Liver (tissue), 8 donors: ENCODE measurements at regions not wholly inside any gene's neighbourhood (a gene's known extent, or its start where the extent isn't known, plus 50 kb on each side); places are given as distances from the start of the nearest gene placed in this dataset.

ENCODE experiments used
- DNase-seq: peaks from one replicate; pipeline ENCODE4 v3.0.0-alpha.2; 2017; ENCODE audit warnings: low spot score
- H3K27ac ChIP-seq, 2 donors: one replicate each; pipeline ENCODE4 v1.7.0; 2013; ENCODE audit warnings: inconsistent platforms in 2 of 2, low read length in 2 of 2, control low read depth in 1 of 2, low read depth in 1 of 2, mild to moderate bottlenecking in 1 of 2
- H3K27me3 ChIP-seq, 4 donors: one replicate each; pipeline versions ENCODE4 v1.6.1 to v1.7.0; 2013; ENCODE audit warnings: low read length in 3 of 4, inconsistent platforms in 1 of 4, mild to moderate bottlenecking in 1 of 4, moderate library complexity in 1 of 4; ENCODE audit not compliant: control insufficient read depth in 4 of 4, insufficient read depth in 4 of 4
- H3K36me3 ChIP-seq, 4 donors: one replicate each; pipeline versions ENCODE4 v1.6.1 to v1.7.0; 2013; ENCODE audit warnings: low read length in 3 of 4, mild to moderate bottlenecking in 3 of 4, low read depth in 1 of 4, moderate library complexity in 1 of 4; ENCODE audit not compliant: control insufficient read depth in 4 of 4, insufficient read depth in 3 of 4
- H3K4me1 ChIP-seq, 4 donors: one replicate each; pipeline versions ENCODE4 v1.6.1 to v1.7.0; 2013; ENCODE audit warnings: low read length in 3 of 4, mild to moderate bottlenecking in 3 of 4, moderate library complexity in 1 of 4; ENCODE audit not compliant: control insufficient read depth in 4 of 4, insufficient read depth in 4 of 4
- H3K4me3 ChIP-seq, 3 donors: one replicate each; pipeline versions ENCODE4 v1.6.1 to v1.7.0; 2013; ENCODE audit warnings: low read length in 3 of 3, control low read depth in 1 of 3, low read depth in 1 of 3, mild to moderate bottlenecking in 1 of 3
- H3K9ac ChIP-seq, 2 donors: one replicate each; pipeline ENCODE4 v1.7.0; 2013; ENCODE audit warnings: low read length in 2 of 2, mild to moderate bottlenecking in 2 of 2, moderate library complexity in 2 of 2, control low read depth in 1 of 2, low read depth in 1 of 2
- H3K9me3 ChIP-seq, 4 donors: one replicate each; pipeline versions ENCODE4 v1.6.1 to v1.7.0; 2013; ENCODE audit warnings: low read length in 3 of 4; ENCODE audit not compliant: control insufficient read depth in 4 of 4
- ATF3 ChIP-seq: IDR thresholded peaks from 2 replicates; pipeline ENCODE4 v1.6.1; 2016; ENCODE audit warnings: antibody characterized with exemption
- CTCF ChIP-seq: fragments of 150-350 bp; IDR thresholded peaks from 2 replicates; pipeline ENCODE4 v1.5.1; 2017; ENCODE audit warnings: improper control_type of control experiment, low read depth, low read length; ENCODE audit not compliant: missing input control
- EGR1 ChIP-seq, 2 donors: IDR thresholded peaks; 2 replicates each; pipeline ENCODE4 v1.6.1; 2016 to 2018; ENCODE audit warnings: antibody characterized with exemption in 2 of 2, low read depth in 2 of 2
- FOXA2 ChIP-seq: IDR thresholded peaks from 2 replicates; pipeline ENCODE4 v1.6.1; 2016; ENCODE audit warnings: antibody characterized with exemption
- HNF4A ChIP-seq, 2 donors: conservative IDR thresholded peaks; 2 replicates each; pipeline ENCODE4 v1.6.1; 2016; ENCODE audit warnings: antibody characterized with exemption in 2 of 2, mild to moderate bottlenecking in 2 of 2
- HNF4G ChIP-seq: IDR thresholded peaks from 2 replicates; pipeline ENCODE4 v1.6.1; 2016; ENCODE audit warnings: antibody characterized with exemption
- JUND ChIP-seq, 2 donors: IDR thresholded peaks; 2 replicates each; pipeline ENCODE4 v1.6.1; 2016; ENCODE audit warnings: antibody characterized with exemption in 2 of 2
- NR2F2 ChIP-seq: IDR thresholded peaks from 2 replicates; pipeline ENCODE4 v1.6.1; 2016; ENCODE audit warnings: antibody characterized with exemption
- RAD21 ChIP-seq, 2 donors: IDR thresholded peaks; 2 replicates each; pipeline ENCODE4 v1.6.1; 2016; ENCODE audit warnings: antibody characterized with exemption in 2 of 2, mild to moderate bottlenecking in 2 of 2
- RXRA ChIP-seq, 2 donors: IDR thresholded peaks; 2 replicates each; pipeline ENCODE4 v1.6.1; 2017 to 2018; ENCODE audit warnings: antibody characterized with exemption in 2 of 2, mild to moderate bottlenecking in 1 of 2
- SP1 ChIP-seq: IDR thresholded peaks from 2 replicates; pipeline ENCODE4 v1.6.1; 2018; ENCODE audit warnings: antibody characterized with exemption, mild to moderate bottlenecking
- YY1 ChIP-seq: IDR thresholded peaks from 2 replicates; pipeline ENCODE4 v1.6.1; 2016; ENCODE audit warnings: antibody characterized with exemption, mild to moderate bottlenecking
- WGBS: extraction: QIAGEN DNeasy Blood & Tissue Kit; methylation state at CpG from one replicate; pipeline ENCODE4 v1.1.7; 2013; 5-methylcytosine and 5-hydroxymethylcytosine counted together
- TF ChIP-seq, protein P1 (sequence below): IDR thresholded peaks from 2 replicates; pipeline ENCODE4 v1.6.1; 2016; ENCODE audit warnings: antibody characterized with exemption, mild to moderate bottlenecking
- TF ChIP-seq, protein P2 (sequence below): IDR thresholded peaks from 2 replicates; pipeline ENCODE4 v1.6.1; 2016; ENCODE audit warnings: antibody characterized with exemption
- donor health status: healthy.
- donor health status: healthy.
- donor health status: healthy.
- donor health status: healthy.
- donor health status: healthy.

GRCh38 chr4:138405466-138405891 lies 163.3 kb upstream of the SLC7A11 start:
- Histone ChIP-seq H3K9ac (no peak overlapping the region), H3K27me3 (no peaks in the 10 kb centered on the region), H3K36me3 (no peaks in the 10 kb centered on the region), H3K4me1 (no peaks in the 10 kb centered on the region), H3K27ac (no peak overlapping the region), H3K9me3 (no peaks in the 10 kb centered on the region), H3K4me3 (no peak overlapping the region)
- TF ChIP-seq, protein P1, sequence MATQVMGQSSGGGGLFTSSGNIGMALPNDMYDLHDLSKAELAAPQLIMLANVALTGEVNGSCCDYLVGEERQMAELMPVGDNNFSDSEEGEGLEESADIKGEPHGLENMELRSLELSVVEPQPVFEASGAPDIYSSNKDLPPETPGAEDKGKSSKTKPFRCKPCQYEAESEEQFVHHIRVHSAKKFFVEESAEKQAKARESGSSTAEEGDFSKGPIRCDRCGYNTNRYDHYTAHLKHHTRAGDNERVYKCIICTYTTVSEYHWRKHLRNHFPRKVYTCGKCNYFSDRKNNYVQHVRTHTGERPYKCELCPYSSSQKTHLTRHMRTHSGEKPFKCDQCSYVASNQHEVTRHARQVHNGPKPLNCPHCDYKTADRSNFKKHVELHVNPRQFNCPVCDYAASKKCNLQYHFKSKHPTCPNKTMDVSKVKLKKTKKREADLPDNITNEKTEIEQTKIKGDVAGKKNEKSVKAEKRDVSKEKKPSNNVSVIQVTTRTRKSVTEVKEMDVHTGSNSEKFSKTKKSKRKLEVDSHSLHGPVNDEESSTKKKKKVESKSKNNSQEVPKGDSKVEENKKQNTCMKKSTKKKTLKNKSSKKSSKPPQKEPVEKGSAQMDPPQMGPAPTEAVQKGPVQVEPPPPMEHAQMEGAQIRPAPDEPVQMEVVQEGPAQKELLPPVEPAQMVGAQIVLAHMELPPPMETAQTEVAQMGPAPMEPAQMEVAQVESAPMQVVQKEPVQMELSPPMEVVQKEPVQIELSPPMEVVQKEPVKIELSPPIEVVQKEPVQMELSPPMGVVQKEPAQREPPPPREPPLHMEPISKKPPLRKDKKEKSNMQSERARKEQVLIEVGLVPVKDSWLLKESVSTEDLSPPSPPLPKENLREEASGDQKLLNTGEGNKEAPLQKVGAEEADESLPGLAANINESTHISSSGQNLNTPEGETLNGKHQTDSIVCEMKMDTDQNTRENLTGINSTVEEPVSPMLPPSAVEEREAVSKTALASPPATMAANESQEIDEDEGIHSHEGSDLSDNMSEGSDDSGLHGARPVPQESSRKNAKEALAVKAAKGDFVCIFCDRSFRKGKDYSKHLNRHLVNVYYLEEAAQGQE: no peak
- TF ChIP-seq YY1: no peak
- TF ChIP-seq SP1: no peak
- no peak for TF ChIP-seq FOXA2
- TF ChIP-seq HNF4A (conservative IDR thresholded peaks at IDR 0.05): no peak
- no peak for TF ChIP-seq NR2F2
- no peak for TF ChIP-seq CTCF
- no peak for TF ChIP-seq JUND (IDR thresholded peaks at IDR 0.05)
- TF ChIP-seq RAD21 (IDR thresholded peaks at IDR 0.05): no peak
- no peak for TF ChIP-seq RXRA (IDR thresholded peaks at IDR 0.05)
- TF ChIP-seq ATF3: no peak
- no peak for TF ChIP-seq HNF4G
- no peak for DNase-seq

GRCh38 chr4:138404801-138405200 lies 162.7 kb upstream of the SLC7A11 start:
- H3K4me3 ChIP-seq: no peak overlapping the region
- 100% methylated on average over 1 of the region's 1 CpG for WGBS
- H3K36me3 ChIP-seq: no peaks in the 10 kb centered on the region

DNA sequence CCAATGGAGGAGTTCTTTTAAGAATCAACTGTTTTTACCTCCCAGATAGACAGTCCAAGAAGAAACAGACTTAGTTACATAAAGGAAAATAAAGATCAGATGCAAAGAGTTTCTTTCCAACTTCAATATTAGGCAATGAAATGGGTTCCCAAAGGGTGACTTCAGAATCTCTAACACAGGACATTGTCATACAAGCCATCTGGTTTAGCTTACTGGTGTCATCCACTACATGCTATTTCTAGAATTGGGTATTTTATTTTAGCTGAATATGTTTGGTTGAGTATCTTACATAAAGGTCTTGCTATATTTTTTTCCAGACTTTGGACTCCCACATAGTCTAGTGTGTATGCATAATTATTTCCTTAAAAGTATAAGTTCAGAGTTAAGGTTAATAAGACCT lies 162.1 kb upstream of the SLC7A11 start:
- H3K4me1 ChIP-seq: no peaks in the 10 kb centered on the region
- DNase-seq: no peak
- no peak overlapping the region for H3K9ac ChIP-seq
- H3K9me3 ChIP-seq: no peaks in the 10 kb centered on the region
- H3K4me3 ChIP-seq: no peak overlapping the region
- no peaks in the 10 kb centered on the region for H3K36me3 ChIP-seq
- H3K27ac ChIP-seq: no peak overlapping the region
- TF ChIP-seq SP1 (no peak), ATF3 (no peak), EGR1 (IDR thresholded peaks at IDR 0.05; ENCODE audit: low read depth in 2 of 2) (no peak), RXRA (IDR thresholded peaks at IDR 0.05) (no peak)
- TF ChIP-seq, protein P1: no peak
- no peaks in the 10 kb centered on the region for H3K27me3 ChIP-seq

More at GRCh38 chr4:138404801-138405200, 162.7 kb upstream of the SLC7A11 start:
- Histone ChIP-seq H3K27ac (no peak overlapping the region), H3K4me1 (no peaks in the 10 kb centered on the region), H3K27me3 (no peaks in the 10 kb centered on the region), H3K9ac (no peak overlapping the region), H3K9me3 (no peaks in the 10 kb centered on the region)
- TF ChIP-seq NR2F2 (no peak), RXRA (IDR thresholded peaks at IDR 0.05) (no peak), SP1 (no peak)
- TF ChIP-seq, protein P2, sequence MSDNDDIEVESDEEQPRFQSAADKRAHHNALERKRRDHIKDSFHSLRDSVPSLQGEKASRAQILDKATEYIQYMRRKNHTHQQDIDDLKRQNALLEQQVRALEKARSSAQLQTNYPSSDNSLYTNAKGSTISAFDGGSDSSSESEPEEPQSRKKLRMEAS: no peak
- DNase-seq: no peak
